Suprapubic skin (tissue), 4 donors: ENCODE measurements at regions not wholly inside any gene's neighbourhood (a gene's known extent, or its start where the extent isn't known, plus 50 kb on each side); places are given as distances from the start of the nearest gene placed in this dataset.

ENCODE experiments used
- DNase-seq, 2 donors: peaks; one replicate each; pipeline ENCODE4 v3.0.0-alpha.2; 2019; ENCODE audit warnings: low spot score in 2 of 2
- H3K27ac ChIP-seq: fragments of 200-600 bp; sonication (generic); one replicate; pipeline ENCODE4 v1.5.1; 2019
- H3K27me3 ChIP-seq: fragments of 200-600 bp; sonication (generic); one replicate; pipeline ENCODE4 v1.5.1; 2019
- H3K36me3 ChIP-seq: fragments of 200-600 bp; sonication (generic); one replicate; pipeline ENCODE4 v1.5.1; 2019
- H3K4me1 ChIP-seq: fragments of 200-600 bp; sonication (generic); one replicate; pipeline ENCODE4 v1.5.1; 2019
- H3K4me3 ChIP-seq: fragments of 200-600 bp; sonication (generic); one replicate; pipeline ENCODE4 v1.5.1; 2019; ENCODE audit warnings: mild to moderate bottlenecking
- H3K9me3 ChIP-seq: fragments of 200-600 bp; sonication (generic); one replicate; pipeline ENCODE4 v1.5.1; 2019
- EP300 ChIP-seq: sonication (generic); formaldehyde crosslinking; IDR thresholded peaks from one replicate; pipeline ENCODE4 v1.6.1; 2017; ENCODE audit warnings: antibody characterized with exemption
- POLR2A ChIP-seq, 2 donors: fragments of 450-650 bp; IDR thresholded peaks; one replicate each; pipeline ENCODE4 v1.6.1; 2017; ENCODE audit warnings: antibody characterized with exemption in 2 of 2, mild to moderate bottlenecking in 2 of 2, moderate library complexity in 2 of 2
- POLR2AphosphoS5 ChIP-seq, 3 donors: sonication (generic); formaldehyde crosslinking; IDR thresholded peaks; one replicate each; pipeline ENCODE4 v1.6.1; 2017; ENCODE audit warnings: antibody characterized with exemption in 3 of 3
- WGBS: methylation state at CpG from one replicate; pipeline ENCODE4 v1.1.5; 2018; 5-methylcytosine and 5-hydroxymethylcytosine counted together
- TF ChIP-seq, protein P1 (sequence below), 2 donors: fragments of 200-600 bp in 1 of 2; fragments of 450-650 bp in 1 of 2; sonication (generic) in 1 of 2; IDR thresholded peaks; one replicate each; pipeline ENCODE4 v1.5.1; 2016 to 2019; ENCODE audit warnings: antibody characterized with exemption in 2 of 2, mild to moderate bottlenecking in 1 of 2, moderate library complexity in 1 of 2

DNA sequence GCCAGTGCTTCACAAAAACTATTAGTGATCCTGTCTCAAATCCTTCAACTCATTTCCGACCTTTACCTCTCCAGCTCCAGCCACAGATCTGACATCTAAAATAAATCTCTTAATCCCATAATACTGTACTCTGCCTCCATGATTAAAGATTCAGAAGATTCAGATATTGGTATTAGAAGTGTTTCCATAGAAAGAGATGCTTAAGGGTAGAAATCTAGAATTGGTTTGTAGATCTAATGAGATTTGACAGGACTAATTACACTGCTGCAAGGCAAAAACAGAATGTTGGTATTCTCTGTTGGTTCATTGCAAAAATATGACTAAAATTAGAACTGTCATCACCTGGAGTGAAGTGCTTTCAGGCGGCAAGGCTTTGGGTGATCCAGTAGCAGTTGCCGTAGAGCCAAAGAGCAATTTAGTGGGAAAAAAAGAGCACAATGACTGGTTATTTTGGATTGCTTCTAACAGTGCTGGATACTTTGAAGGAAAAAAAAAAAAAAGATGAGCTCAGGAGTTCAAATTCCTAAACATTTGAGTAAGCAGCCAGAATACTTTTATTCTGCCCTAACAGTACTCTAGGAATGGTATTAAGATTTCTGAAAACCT is 940.1 kb upstream of the SORCS1 start:
- no peak overlapping the region for H3K4me3 ChIP-seq
- DNase-seq, result no peak
- TF ChIP-seq, protein P1, sequence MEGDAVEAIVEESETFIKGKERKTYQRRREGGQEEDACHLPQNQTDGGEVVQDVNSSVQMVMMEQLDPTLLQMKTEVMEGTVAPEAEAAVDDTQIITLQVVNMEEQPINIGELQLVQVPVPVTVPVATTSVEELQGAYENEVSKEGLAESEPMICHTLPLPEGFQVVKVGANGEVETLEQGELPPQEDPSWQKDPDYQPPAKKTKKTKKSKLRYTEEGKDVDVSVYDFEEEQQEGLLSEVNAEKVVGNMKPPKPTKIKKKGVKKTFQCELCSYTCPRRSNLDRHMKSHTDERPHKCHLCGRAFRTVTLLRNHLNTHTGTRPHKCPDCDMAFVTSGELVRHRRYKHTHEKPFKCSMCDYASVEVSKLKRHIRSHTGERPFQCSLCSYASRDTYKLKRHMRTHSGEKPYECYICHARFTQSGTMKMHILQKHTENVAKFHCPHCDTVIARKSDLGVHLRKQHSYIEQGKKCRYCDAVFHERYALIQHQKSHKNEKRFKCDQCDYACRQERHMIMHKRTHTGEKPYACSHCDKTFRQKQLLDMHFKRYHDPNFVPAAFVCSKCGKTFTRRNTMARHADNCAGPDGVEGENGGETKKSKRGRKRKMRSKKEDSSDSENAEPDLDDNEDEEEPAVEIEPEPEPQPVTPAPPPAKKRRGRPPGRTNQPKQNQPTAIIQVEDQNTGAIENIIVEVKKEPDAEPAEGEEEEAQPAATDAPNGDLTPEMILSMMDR (IDR thresholded peaks at IDR 0.05), result no peak
- TF ChIP-seq POLR2A (IDR thresholded peaks at IDR 0.05) (no peak), POLR2AphosphoS5 (IDR thresholded peaks at IDR 0.05) (no peak), EP300 (no peak)
- H3K36me3 ChIP-seq, result no peaks in the 10 kb centered on the region
- H3K4me1 ChIP-seq, result no peaks in the 10 kb centered on the region
- no peak overlapping the region for H3K27ac ChIP-seq
- H3K9me3 ChIP-seq, result no peaks in the 10 kb centered on the region
- H3K27me3 ChIP-seq, result no peaks in the 10 kb centered on the region
- 47% methylated on average over 3 of the region's 3 CpGs for WGBS

DNA sequence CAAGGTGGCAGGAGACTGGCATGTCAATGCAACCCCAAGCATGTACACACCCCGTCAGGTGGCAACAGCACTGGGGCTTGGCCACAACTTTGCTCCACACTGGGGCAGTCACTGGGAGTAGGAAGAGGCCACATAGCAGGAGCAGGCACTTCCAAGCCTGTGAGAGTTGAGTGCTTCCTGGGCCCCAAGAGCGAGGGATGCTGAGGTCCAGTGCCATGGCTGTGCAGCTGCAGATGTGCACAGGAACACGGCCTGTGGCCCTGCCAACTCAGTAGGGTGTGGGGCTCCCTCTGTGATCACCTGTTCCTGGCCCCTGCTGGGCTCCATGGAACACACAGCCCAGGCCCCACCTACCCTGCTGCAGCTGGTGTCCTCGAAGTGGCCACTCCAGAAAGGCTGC is 932.8 kb upstream of the SORCS1 start:
- 81% methylated on average over 2 of the region's 4 CpGs for WGBS
- no peaks in the 10 kb centered on the region for H3K4me1 ChIP-seq
- TF ChIP-seq, protein P1 (IDR thresholded peaks at IDR 0.05), result no peak
- TF ChIP-seq POLR2AphosphoS5 (IDR thresholded peaks at IDR 0.05) (no peak), POLR2A (IDR thresholded peaks at IDR 0.05) (no peak), EP300 (no peak)
- H3K9me3 ChIP-seq, result no peaks in the 10 kb centered on the region
- DNase-seq, result no peak
- H3K27ac ChIP-seq, result no peak overlapping the region
- H3K4me3 ChIP-seq, result no peak overlapping the region
- H3K27me3 ChIP-seq, result no peaks in the 10 kb centered on the region
- H3K36me3 ChIP-seq, result no peaks in the 10 kb centered on the region

DNA sequence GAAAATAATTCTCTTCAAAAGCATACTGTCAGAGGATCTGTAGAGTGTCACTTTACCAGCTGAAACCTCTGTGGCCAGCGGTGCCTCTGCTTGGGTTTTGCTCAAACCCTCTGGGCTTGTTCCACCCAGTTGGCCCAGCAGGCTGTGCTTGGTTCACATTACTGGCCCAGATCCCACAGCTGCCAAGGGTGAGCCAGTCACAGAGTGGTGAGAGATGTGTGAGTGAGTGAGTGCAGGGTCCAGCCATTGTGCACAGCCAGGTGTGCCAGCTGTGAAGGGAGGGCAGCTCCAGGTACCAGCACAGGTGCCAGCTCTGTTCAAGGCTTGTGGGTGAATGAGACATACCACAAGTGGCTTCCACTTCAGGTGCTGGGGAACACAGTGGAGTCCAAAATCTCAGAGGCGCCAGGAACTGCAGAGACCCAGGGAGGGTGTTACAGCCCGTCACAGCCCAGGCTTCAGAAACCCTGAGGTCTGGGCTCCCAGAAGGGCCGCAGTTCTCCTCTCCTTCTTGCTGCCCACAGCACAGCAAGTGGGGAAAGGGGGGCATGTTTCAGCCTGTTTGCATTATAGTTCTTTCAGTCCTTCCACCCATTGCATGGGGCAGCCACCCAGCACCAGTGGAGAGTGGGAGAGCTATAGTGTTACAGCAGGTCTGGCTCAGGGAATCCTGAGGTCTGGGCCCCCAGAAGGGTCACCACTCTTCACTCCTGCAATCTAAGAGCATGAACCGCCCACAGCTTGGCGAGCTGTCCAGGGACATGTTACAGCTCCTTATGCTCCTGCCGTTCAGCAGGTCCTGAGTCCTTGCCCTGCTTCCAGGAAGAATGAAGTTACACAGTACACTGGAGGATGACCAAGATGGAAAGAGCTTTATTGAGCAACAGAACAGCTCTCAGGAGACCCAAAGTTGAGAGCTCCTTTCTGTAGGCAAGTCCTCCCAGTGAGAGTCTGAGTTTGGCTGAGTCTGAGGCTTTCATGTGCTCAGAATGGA is 931.7 kb upstream of the SORCS1 start:
- no peak overlapping the region for H3K27ac ChIP-seq
- H3K4me3 ChIP-seq, result no peak overlapping the region
- H3K27me3 ChIP-seq, result no peaks in the 10 kb centered on the region
- no peaks in the 10 kb centered on the region for H3K4me1 ChIP-seq
- 91% methylated on average over 7 of the region's 7 CpGs for WGBS
- no peak for DNase-seq
- no peaks in the 10 kb centered on the region for H3K36me3 ChIP-seq
- TF ChIP-seq EP300 (no peak), POLR2AphosphoS5 (IDR thresholded peaks at IDR 0.05) (no peak), POLR2A (IDR thresholded peaks at IDR 0.05) (no peak)
- TF ChIP-seq, protein P1 (IDR thresholded peaks at IDR 0.05), result no peak
- no peaks in the 10 kb centered on the region for H3K9me3 ChIP-seq

DNA sequence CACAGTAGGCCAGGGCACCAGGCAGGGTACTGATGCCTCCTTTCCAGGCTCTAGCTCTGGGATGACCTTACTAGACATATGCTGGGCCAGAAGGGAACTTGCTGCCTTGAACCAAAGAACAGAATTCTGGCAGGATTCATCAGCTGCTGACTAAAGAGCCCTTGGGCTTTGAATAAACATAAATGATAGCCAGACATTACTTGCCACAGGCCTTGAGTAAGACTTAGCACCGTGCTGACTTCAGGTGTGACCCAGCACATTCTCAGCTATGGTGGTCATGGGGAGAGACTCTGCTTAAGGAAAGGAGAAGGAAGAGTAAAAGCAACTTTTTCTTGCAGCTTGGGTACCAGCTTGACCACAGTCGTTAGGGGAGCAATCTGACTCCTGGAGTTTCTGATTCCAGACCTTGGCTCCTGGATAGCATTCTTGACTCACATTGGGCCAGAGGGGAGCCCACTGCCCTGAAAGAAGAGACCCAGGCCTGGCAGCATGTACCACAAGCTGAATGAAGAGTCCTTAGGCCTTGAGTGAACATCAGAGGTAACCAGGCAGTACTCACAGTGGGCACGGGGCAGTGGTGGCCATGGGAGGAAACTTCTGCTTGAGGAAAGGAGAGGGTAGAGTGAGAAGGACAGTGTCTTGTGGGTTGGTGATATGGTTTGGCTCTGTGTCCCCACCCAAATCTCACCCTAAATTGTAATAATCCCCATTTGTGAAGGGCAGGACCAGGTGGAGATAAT is 926.1 kb upstream of the SORCS1 start:
- Histone ChIP-seq H3K4me1 (no peaks in the 10 kb centered on the region), H3K4me3 (no peak overlapping the region), H3K27ac (no peak overlapping the region), H3K36me3 (no peaks in the 10 kb centered on the region), H3K27me3 (no peaks in the 10 kb centered on the region), H3K9me3 (no peaks in the 10 kb centered on the region)
- no peak for TF ChIP-seq POLR2A (IDR thresholded peaks at IDR 0.05)
- TF ChIP-seq, protein P1 (IDR thresholded peaks at IDR 0.05), result no peak
- DNase-seq, result no peak
- 91% methylated on average over 3 of the region's 3 CpGs for WGBS

DNA sequence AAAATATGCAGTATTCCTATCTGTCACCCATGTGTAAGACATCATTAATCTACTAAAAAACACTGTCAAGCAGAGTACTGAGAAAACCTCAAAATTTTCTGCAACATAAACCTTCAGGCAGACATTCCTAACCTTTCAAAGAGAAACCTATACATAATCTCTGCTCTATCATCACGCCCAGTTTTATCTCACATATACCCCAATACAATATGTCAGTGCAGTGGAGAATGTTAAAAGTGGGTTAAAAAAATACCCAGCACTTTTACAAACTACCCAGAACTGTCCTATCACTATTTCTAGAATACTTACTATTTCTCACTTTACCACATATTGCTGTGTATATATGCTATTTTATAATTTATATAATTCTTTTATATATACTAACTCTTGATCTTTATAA is 922.0 kb upstream of the SORCS1 start:
- no peaks in the 10 kb centered on the region for H3K27me3 ChIP-seq
- no peaks in the 10 kb centered on the region for H3K36me3 ChIP-seq
- no peak overlapping the region for H3K27ac ChIP-seq
- H3K9me3 ChIP-seq, result no peaks in the 10 kb centered on the region
- 56% methylated on average over 1 of the region's 1 CpG for WGBS
- TF ChIP-seq POLR2AphosphoS5 (IDR thresholded peaks at IDR 0.05) (no peak), POLR2A (IDR thresholded peaks at IDR 0.05) (no peak), EP300 (no peak)
- TF ChIP-seq, protein P1 (IDR thresholded peaks at IDR 0.05), result no peak
- H3K4me1 ChIP-seq, result no peaks in the 10 kb centered on the region
- DNase-seq, result no peak
- no peak overlapping the region for H3K4me3 ChIP-seq
